H54 (cell line): ENCODE measurements at regions not wholly inside any gene's neighbourhood (a gene's known extent, or its start where the extent isn't known, plus 50 kb on each side); places are given as distances from the start of the nearest gene placed in this dataset.
"Not testable (repeated sequence)": the region's sequence is repeated elsewhere in the genome, so short reads cannot be mapped to it uniquely, and the experiment has no call there.

Experiments
- DNase-seq: peaks from one replicate; pipeline ENCODE4 v3.0.0; 2011; ENCODE audit warnings: low spot score, mixed read lengths; ENCODE audit not compliant: insufficient read length
- FAIRE-seq: peaks from 3 replicates; lab custom pipeline; 2011; peaks lifted over from hg19 to GRCh38; lab: Jason Lieb, UNC
- POLR2A ChIP-seq: IDR thresholded peaks from 2 replicates; pipeline ENCODE4 v1.6.1; 2011; ENCODE audit warnings: low read depth, mild to moderate bottlenecking, low read length

DNA sequence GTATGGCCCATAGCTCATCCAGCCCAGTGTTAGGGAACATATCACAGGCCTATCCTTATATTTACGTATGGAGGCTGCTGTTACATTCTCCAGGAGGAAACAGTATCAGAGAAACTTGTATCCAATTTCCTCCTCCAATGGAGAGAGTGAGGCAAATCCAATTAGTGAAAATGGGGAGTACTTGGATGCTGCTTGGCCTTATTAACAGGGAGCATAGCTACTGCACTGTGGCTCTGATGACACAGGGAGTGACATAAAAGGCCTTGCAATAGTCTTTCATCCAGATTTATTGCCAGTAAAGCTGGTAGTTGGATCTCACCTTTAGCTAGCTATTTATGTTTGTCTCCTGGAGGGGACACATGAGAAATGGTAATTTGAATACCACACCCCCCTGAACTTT lies 313.2 kb upstream of the MTPN start:
- DNase-seq (no peak), FAIRE-seq (no peak)
- TF ChIP-seq POLR2A: no peak

GRCh38 chr7:136278057-136278456 lies 300.9 kb upstream of the MTPN start:
- DNase-seq: no peak
- no peak for FAIRE-seq
- TF ChIP-seq POLR2A: no peak

- no peak for TF ChIP-seq POLR2A
- no peak for DNase-seq
- no peak for FAIRE-seq
These were observed 298.6 kb upstream of the MTPN start for GRCh38 chr7:136275794-136276193.

DNA sequence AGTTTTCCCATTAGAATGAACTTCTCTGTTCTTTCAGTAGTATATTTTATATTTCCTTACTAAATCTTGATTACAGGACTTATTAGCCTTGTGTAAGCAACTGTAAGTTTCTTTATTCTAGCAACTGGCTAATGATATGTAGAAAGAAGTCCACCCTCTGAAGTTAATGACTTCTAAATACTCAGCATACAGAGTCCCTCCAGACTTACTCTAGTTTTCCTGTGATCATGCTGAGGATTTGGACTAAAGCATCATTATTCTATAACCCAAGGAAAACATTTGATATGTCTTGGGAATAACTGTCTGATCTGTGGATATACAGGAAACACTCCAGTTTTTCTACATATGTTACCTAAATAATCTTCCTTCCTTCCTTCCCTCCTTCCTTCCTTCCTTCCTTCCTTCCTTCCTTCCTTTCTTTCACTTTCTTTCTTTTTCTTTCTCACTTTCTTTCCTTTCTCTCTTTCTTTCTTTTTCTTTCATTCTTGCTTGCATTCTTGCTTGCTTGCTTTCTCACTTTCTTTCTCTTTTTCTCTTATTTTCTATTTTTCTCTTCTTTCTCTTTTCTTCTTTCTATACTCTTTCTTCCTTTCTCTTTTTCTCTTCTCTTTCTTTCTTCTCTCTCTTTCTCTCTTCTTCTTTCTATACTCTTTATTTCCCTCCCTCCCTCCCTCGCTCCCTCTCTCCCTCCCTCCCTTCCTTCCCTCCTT lies 297.6 kb upstream of the MTPN start:
- FAIRE-seq (no peak), DNase-seq (no peak)
- TF ChIP-seq POLR2A: no peak

DNA sequence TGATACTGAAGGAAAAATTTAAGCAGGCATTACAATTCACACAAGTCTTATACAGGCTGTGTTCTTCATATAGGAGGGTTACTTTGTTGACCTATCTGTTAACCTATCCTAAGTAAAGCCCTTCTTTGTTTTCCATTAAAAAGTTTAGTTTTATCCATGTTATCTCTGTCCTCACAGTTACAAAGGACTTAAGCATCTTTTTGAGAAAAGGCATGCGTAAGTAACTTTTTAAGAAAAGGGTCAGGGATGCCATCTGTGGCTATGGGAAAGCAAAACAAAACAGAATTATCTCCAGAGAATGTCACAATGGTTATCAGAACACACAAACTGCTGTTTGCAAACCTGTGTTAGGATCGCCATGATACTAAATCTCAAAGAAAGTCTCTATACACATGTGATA lies 295.8 kb upstream of the MTPN start:
- FAIRE-seq (no peak), DNase-seq (no peak)
- no peak for TF ChIP-seq POLR2A

GRCh38 chr7:136267822-136268221 lies 290.7 kb upstream of the MTPN start:
- no peak for DNase-seq
- FAIRE-seq: no peak
- TF ChIP-seq POLR2A: no peak

DNA sequence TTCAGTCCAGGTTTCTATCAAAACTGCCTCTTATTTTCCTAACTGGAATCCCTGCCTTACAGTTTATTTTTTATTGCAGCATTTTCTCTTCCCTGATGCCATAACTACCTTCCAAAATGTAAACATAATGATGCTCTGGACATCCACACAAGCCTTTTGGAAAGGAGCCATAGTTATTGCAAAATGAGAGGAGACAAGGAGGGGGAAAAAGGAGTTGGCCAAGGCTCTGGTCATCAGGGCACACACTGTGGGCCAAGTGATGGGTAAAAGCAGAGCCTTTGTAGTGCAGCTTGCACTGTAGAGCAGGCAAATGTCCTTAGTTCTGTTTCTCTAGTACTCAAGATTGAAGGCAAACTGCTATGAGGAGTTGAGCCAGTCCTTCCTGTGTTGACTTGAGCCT lies 289.3 kb upstream of the MTPN start:
- DNase-seq (no peak), FAIRE-seq (no peak)
- TF ChIP-seq POLR2A: no peak

- not testable (repeated sequence) for DNase-seq, FAIRE-seq
These were observed 287.1 kb upstream of the MTPN start for GRCh38 chr7:136264304-136264703.

DNA sequence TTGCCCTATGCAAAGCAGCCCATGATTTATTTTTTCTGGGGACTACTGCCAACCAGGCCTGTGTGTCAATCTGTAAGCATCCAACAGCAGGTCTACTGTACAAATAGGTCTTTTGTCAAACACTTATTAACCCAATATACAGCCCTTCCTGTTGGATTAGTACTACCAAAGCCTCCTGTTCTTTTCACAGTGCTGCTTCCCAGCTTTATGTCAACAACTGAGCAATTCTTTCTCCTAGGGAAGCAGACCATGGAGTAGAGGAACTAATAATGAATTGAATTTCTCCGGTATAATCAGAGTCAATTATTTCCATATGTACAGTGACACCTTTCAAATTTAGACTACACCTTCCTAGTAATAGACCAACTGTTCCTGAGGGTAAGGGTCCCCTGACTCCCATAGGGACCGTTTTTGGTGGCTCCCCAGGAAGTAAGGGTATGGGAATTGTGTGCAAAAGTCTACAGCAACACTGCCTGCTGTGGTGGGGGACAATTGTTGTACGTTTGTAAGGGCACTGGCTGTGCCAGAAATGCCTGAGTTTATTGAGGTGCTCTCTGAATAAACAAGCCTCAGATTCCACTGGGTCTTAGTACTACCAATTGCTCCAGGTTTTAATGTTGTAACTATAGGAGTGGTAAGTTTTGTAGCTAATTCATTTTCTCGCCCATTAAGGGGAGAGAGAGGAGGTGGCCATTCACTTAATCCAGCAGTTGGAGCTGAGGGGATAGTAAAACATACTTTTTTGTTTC lies 286.1 kb upstream of the MTPN start:
- FAIRE-seq, DNase-seq: not testable (repeated sequence)

DNA sequence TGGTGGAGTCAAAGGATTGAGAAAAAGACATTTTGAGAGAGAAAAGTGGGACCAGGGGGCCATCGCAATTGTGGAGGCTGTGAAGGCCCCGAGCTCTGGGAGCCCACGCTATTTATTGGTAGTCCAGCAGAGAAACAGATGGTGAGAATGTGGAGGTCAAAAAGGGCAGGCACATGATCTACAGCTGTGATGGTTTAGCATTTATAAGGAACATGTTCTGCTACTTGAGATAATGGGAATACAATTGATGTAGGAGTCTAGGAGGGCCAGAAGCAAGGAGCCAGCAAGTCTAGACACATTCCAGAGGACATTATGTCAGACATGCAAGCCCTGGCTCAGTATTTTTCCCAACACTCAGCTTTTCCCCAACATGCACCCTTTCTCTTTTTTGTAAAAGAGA lies 283.4 kb upstream of the MTPN start:
- not testable (repeated sequence) for FAIRE-seq, DNase-seq

- DNase-seq: no peak
- no peak for FAIRE-seq
- TF ChIP-seq POLR2A: no peak
These were observed 281.9 kb upstream of the MTPN start for GRCh38 chr7:136259074-136259473.

GRCh38 chr7:136256491-136256890 lies 279.3 kb upstream of the MTPN start:
- no peak for FAIRE-seq
- DNase-seq: no peak
- no peak for TF ChIP-seq POLR2A

DNA sequence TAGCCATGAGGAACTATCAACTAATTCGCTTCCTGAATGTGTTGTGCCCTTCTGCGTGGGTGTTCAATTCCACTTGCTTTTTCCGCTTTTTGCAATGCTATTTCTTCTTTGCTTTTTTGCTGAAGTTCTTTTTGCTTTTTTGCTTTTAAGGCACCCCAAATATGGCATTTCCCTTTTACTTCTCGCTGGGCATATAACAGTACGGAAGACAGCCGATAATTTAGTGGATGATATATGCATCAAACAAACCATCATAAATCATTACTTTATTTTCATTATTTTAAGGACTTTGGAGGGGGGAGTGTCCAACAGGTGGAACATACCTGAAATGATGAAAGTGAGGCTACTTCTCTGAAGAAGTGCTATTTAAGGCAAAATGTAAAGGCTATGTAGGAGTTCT lies 277.0 kb upstream of the MTPN start:
- FAIRE-seq (no peak), DNase-seq (no peak)
- no peak for TF ChIP-seq POLR2A

- no peak for TF ChIP-seq POLR2A
- DNase-seq (no peak), FAIRE-seq (no peak)
These were observed 274.7 kb upstream of the MTPN start for GRCh38 chr7:136251826-136252225.

DNA sequence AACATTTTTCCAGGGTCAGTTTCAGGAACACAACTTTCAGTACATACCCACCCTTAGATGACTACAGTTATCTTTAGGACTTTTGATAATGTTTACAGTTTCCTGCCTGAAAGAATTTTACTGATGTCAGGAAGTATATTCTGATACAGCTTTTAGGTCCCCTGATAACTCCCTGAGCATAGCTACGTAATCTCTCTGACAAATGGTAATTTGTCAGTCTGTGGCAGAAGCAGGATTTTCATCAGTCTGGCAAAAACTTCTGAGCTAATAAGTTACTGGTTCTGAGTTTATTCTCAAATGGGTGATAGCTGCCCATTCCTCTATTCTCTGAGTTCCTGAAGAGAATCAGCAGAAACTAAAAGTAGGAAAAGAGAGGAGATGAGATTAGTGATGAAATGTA lies 270.1 kb upstream of the MTPN start:
- TF ChIP-seq POLR2A: no peak
- no peak for DNase-seq
- FAIRE-seq: no peak
